Activated T-cell treated with anti-CD3 and anti-CD28 coated beads, Interleukin-2, amount 50 U/mL, for 4 hours (primary cell): ENCODE measurements at regions not wholly inside any gene's neighbourhood (a gene's known extent, or its start where the extent isn't known, plus 50 kb on each side); places are given as distances from the start of the nearest gene placed in this dataset.
"Not testable (repeated sequence)": the region's sequence is repeated elsewhere in the genome, so short reads cannot be mapped to it uniquely, and the experiment has no call there.

Source experiments
- ATAC-seq, 2 donors: fragments of 200-7000 bp; cut with Tn5 transposase; one replicate each; pipeline ENCODE4 v1.10.0; 2021
- DNase-seq: peaks from one replicate; pipeline ENCODE4 v3.0.0-alpha.2; 2020
- H3K27me3 Mint-ChIP-seq: one replicate; pipeline ENCODE4 v1.8.0; 2021; ENCODE audit warnings: low read depth, mixed read lengths
- H3K36me3 Mint-ChIP-seq: one replicate; pipeline ENCODE4 v1.8.0; 2022; ENCODE audit warnings: mixed read lengths; ENCODE audit not compliant: insufficient read depth
- H3K4me1 Mint-ChIP-seq: one replicate; pipeline ENCODE4 v1.8.0; 2021; ENCODE audit warnings: low read depth, mixed read lengths
- H3K4me3 Mint-ChIP-seq: one replicate; pipeline ENCODE4 v1.8.0; 2021; ENCODE audit warnings: mild to moderate bottlenecking, moderate library complexity, mixed read lengths
- H3K9me3 Mint-ChIP-seq: one replicate; pipeline ENCODE4 v1.8.0; 2021; ENCODE audit warnings: mixed read lengths

GRCh38 chr1:166283600-166283999, 116.8 kb upstream of the FAM78B start:
- no peak overlapping the region for H3K4me3 Mint-ChIP-seq
- no peaks in the 10 kb centered on the region for H3K36me3 Mint-ChIP-seq
- H3K4me1 Mint-ChIP-seq = no peaks in the 10 kb centered on the region
- no peak for ATAC-seq
- DNase-seq = no peak
- H3K27me3 Mint-ChIP-seq = peaks cover 2% of the 10 kb centered on the region
- H3K9me3 Mint-ChIP-seq = no peaks in the 10 kb centered on the region

GRCh38 chr1:166289309-166290050, 122.7 kb upstream of the FAM78B start:
- Mint-ChIP-seq H3K27me3 (peaks cover 8% of the 10 kb centered on the region), H3K36me3 (no peaks in the 10 kb centered on the region), H3K4me3 (no peak overlapping the region), H3K4me1 (no peaks in the 10 kb centered on the region), H3K9me3 (peaks cover 4% of the 10 kb centered on the region)
- DNase-seq (no peak), ATAC-seq (no peak)

GRCh38 chr1:166295656-166296055, 128.9 kb upstream of the FAM78B start:
- H3K4me3 Mint-ChIP-seq = no peak overlapping the region
- H3K36me3 Mint-ChIP-seq = no peaks in the 10 kb centered on the region
- no peaks in the 10 kb centered on the region for H3K4me1 Mint-ChIP-seq
- DNase-seq (no peak), ATAC-seq (no peak)
- H3K9me3 Mint-ChIP-seq = peaks cover 4% of the 10 kb centered on the region
- H3K27me3 Mint-ChIP-seq = peaks cover 3% of the 10 kb centered on the region

GRCh38 chr1:166297993-166298392, 131.2 kb upstream of the FAM78B start:
- H3K9me3 Mint-ChIP-seq = peaks cover 4% of the 10 kb centered on the region
- DNase-seq = no peak
- H3K4me1 Mint-ChIP-seq = no peaks in the 10 kb centered on the region

DNA sequence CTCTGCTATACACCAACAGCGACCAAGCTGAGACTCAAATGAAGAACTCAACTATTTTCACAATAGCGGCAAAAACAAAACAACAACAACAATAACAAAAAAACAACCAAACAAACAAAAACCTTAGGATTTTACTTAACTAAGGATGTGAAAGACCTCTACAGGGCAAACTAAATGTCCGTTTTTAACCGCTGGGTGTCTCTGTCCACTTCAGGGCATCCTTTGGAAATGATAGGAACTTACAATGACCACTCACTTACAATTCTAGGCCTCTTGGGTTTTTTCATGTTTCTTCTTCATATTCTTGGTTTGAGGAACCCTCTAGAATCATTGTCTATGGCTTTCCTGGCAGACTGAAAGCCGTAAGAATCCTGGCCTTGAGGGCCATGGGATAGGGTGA, 134.0 kb upstream of the FAM78B start:
- Mint-ChIP-seq H3K4me3 (no peak overlapping the region), H3K9me3 (peaks cover 6% of the 10 kb centered on the region), H3K36me3 (no peaks in the 10 kb centered on the region), H3K4me1 (no peaks in the 10 kb centered on the region), H3K27me3 (no peaks in the 10 kb centered on the region)
- no peak for DNase-seq
- no peak for ATAC-seq

More at GRCh38 chr1:166297993-166298392, 131.2 kb upstream of the FAM78B start:
- Mint-ChIP-seq H3K27me3 (no peaks in the 10 kb centered on the region), H3K36me3 (no peaks in the 10 kb centered on the region), H3K4me3 (no peak overlapping the region)
- ATAC-seq = no peak

GRCh38 chr1:166302989-166303758, 136.4 kb upstream of the FAM78B start:
- Mint-ChIP-seq H3K27me3 (no peaks in the 10 kb centered on the region), H3K4me1 (no peaks in the 10 kb centered on the region), H3K36me3 (no peaks in the 10 kb centered on the region), H3K9me3 (peaks cover 7% of the 10 kb centered on the region), H3K4me3 (no peak overlapping the region)
- ATAC-seq (no peak), DNase-seq (no peak)

GRCh38 chr1:166304131-166304530, 137.3 kb upstream of the FAM78B start:
- Mint-ChIP-seq H3K9me3 (peaks cover 11% of the 10 kb centered on the region), H3K36me3 (no peaks in the 10 kb centered on the region), H3K27me3 (no peaks in the 10 kb centered on the region), H3K4me3 (no peak overlapping the region), H3K4me1 (no peaks in the 10 kb centered on the region)
- no peak for ATAC-seq
- no peak for DNase-seq

- no peak for DNase-seq
- ATAC-seq = no peak
- H3K36me3 Mint-ChIP-seq = no peaks in the 10 kb centered on the region
- H3K4me1 Mint-ChIP-seq = no peaks in the 10 kb centered on the region
- no peaks in the 10 kb centered on the region for H3K27me3 Mint-ChIP-seq
- peaks cover 14% of the 10 kb centered on the region for H3K9me3 Mint-ChIP-seq
- no peak overlapping the region for H3K4me3 Mint-ChIP-seq
Observed at GRCh38 chr1:166305371-166305770, 138.6 kb upstream of the FAM78B start.

DNA sequence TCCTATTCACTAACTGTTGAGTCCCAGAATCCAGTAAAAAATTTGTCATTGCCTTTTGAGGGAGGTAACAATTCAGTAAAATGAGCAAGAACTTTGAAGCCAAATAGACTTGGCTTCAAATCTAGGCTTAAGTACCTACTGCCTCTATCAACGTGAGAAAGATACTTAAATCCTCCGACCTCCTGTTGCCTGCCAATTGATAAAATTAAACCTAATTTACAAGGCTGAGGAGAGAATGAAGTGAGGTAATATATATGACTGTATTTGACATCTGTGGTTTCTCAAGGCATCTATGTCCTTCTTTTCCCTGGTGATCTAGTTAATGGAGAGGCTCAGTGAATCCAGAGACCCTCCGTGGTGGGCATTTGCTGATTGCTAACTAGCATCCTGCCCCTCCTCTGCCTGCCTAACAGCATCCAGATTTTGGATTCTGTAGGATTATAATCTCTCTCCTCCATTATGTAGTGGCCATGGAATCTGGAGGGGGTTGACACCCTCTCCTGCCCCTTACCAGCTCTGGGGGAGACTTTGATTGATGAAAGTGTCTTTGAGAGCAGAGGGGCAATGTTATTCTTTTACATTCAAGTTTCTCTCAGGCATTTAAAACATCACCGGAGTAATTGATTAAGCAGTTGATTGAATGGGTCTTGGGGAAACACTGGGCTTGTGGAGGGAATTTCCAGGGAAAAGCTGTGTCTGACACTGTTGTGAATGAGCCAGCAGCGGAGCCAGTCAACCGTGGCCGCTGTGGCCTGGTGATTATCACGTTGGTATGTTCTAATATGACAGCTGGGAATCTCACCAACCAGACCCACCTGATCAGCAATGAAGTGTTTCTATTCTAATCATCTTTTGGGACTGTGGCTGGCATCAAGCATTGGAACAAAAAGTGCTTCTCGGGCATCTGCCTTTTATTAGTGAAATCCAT, 140.7 kb upstream of the FAM78B start:
- no peaks in the 10 kb centered on the region for H3K4me1 Mint-ChIP-seq
- no peak for ATAC-seq
- H3K36me3 Mint-ChIP-seq = no peaks in the 10 kb centered on the region
- no peak overlapping the region for H3K4me3 Mint-ChIP-seq
- no peak for DNase-seq
- H3K27me3 Mint-ChIP-seq = no peaks in the 10 kb centered on the region
- peaks cover 17% of the 10 kb centered on the region for H3K9me3 Mint-ChIP-seq

DNA sequence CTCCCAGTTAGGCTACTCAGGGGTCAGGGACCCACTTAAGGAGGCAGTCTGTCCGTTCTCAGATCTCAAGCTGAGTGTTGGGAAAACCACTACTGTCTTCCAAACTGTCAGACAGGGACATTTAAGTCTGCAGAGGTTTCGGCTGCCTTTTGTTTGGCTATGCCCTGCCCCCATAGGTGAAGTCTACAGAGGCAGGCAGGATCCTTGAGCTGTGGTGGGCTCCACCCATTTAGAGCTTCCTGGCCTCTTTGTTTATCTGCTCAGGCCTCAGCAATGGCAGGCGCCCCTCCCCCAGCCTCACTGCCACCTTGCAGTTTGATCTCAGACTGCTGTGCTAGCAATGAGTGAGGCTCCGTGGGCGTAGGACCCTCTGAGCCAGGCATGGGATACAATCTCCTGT, 149.5 kb upstream of the FAM78B start:
- not testable (repeated sequence) for H3K36me3 Mint-ChIP-seq, H3K4me1 Mint-ChIP-seq, ATAC-seq, H3K4me3 Mint-ChIP-seq, DNase-seq, H3K27me3 Mint-ChIP-seq
- H3K9me3 Mint-ChIP-seq = peaks cover 19% of the 10 kb centered on the region

DNA sequence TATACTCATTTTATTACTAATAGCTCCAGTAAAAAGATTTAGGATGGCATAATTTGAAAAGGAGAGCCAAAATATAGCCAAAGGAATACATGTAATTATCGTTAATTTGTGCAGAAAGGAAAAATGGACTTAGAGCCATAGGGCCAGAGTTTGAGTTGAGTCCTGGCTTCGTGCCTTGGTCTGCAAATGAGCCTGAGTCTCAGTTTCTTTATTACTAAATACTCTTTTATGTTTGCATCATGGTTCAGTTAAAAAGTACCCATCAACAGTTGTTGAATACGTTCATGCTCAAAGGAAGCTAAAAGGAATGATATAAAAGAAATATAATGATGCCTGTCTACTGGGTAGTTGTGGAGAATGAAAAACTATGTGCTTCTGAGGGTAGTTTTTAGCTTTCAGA, 155.7 kb upstream of the FAM78B start:
- ATAC-seq = no peak
- Mint-ChIP-seq H3K4me1 (no peaks in the 10 kb centered on the region), H3K27me3 (peaks cover 3% of the 10 kb centered on the region), H3K36me3 (no peaks in the 10 kb centered on the region), H3K9me3 (peaks cover 4% of the 10 kb centered on the region), H3K4me3 (no peak overlapping the region)
- no peak for DNase-seq

DNA sequence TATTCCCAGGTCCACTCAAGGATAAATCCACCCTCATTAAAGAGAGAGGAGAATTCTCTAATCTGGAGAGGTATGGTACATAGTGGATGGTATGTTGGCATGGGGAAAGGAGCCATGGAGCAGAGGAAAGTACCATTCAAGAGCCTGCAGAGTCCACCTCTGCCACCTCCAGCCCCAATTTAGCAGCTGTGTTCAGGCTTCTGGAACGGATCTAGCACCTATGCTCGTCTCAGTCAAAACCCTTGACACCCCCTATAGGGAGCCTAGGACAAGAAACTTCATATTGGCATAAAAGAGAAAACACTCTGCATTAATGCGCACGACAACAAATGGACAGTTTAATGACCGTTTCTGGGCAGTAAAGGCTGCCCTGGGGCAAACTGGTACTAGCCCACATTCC, 161.1 kb upstream of the FAM78B start:
- no peak overlapping the region for H3K4me3 Mint-ChIP-seq
- DNase-seq (no peak), ATAC-seq (no peak)
- H3K9me3 Mint-ChIP-seq = no peaks in the 10 kb centered on the region
- H3K36me3 Mint-ChIP-seq = no peaks in the 10 kb centered on the region
- H3K4me1 Mint-ChIP-seq = no peaks in the 10 kb centered on the region
- H3K27me3 Mint-ChIP-seq = peaks cover 3% of the 10 kb centered on the region

DNA sequence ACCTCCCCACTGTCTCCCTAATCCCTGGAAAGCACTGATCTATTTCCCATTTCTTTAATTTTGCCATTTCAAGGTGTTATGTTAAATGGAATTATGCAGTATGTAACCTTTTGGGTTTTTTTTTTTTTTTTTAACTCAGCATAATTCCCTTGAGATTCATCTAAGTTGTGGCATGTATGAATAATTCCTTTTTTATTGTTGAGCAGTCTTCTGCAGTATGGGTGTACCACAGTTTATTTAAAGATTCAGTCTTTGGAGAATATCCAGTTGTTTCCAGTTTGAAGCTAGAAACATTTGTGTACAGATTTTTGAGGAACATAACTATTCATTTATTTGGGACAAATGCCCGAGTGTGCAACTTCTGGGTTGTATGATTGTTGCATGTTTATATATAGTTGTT, 162.2 kb upstream of the FAM78B start:
- no peak for ATAC-seq
- no peaks in the 10 kb centered on the region for H3K36me3 Mint-ChIP-seq
- no peaks in the 10 kb centered on the region for H3K4me1 Mint-ChIP-seq
- H3K4me3 Mint-ChIP-seq = no peak overlapping the region
- no peak for DNase-seq
- H3K9me3 Mint-ChIP-seq = no peaks in the 10 kb centered on the region
- H3K27me3 Mint-ChIP-seq = peaks cover 3% of the 10 kb centered on the region

- Mint-ChIP-seq H3K36me3 (no peaks in the 10 kb centered on the region), H3K4me3 (no peak overlapping the region), H3K27me3 (peaks cover 6% of the 10 kb centered on the region), H3K9me3 (no peaks in the 10 kb centered on the region), H3K4me1 (no peaks in the 10 kb centered on the region)
- no peak for DNase-seq
- no peak for ATAC-seq
Observed at GRCh38 chr1:166330096-166330495, 163.3 kb upstream of the FAM78B start.
